SK-N-SH (cell line): ENCODE measurements at regions not wholly inside any gene's neighbourhood (a gene's known extent, or its start where the extent isn't known, plus 50 kb on each side); places are given as distances from the start of the nearest gene placed in this dataset.

ENCODE experiments used
- CTCF ChIA-PET: fragments of 300-600, 350-600 bp; formaldehyde crosslinking; extraction: SDS; loops from one replicate; lab custom pipeline; 2021; lab: Yijun Ruan, JAX
- POLR2A ChIA-PET: fragments of 350-600 bp; sonication (Branson Sonifier 250); formaldehyde crosslinking; extraction: SDS; loops from one replicate; lab custom pipeline; 2020; ENCODE audit warnings: antibody characterized with exemption, inconsistent platforms; lab: Yijun Ruan, JAX
- DNase-seq: peaks from one replicate; pipeline ENCODE4 v3.0.0; 2012
- H2AFZ ChIP-seq: fragments of 200-600 bp; sonication (generic); 2 replicates; pipeline ENCODE4 v1.8.1; 2016; ENCODE audit warnings: antibody characterized with exemption, mild to moderate bottlenecking, low read depth
- H3F3A ChIP-seq: fragments of 200-600 bp; sonication (generic); replicated peaks from 2 replicates; pipeline ENCODE3; 2016; ENCODE audit warnings: antibody characterized with exemption, mild to moderate bottlenecking; ENCODE audit not compliant: insufficient read depth
- H3K27ac ChIP-seq, 2 experiments: fragments of 200-500 bp in 1 of 2; fragments of 200-600 bp in 1 of 2; sonication (Bioruptor generic) in 1 of 2; sonication (generic), shearing (Covaris generic) in 1 of 2; 2 replicates each; pipeline versions ENCODE4 v1.5.1 to v1.6.1; 2014 to 2016; ENCODE audit warnings: low read depth in 2 of 2, inconsistent platforms in 1 of 2, low read length in 1 of 2, mild to moderate bottlenecking in 1 of 2, mixed read lengths in 1 of 2
- H3K27me3 ChIP-seq: fragments of 200-600 bp; sonication (generic), shearing (Covaris generic); 2 replicates; pipeline ENCODE4 v1.6.1; 2016; ENCODE audit warnings: mixed run types; ENCODE audit not compliant: insufficient read depth
- H3K36me3 ChIP-seq, 2 experiments: fragments of 200-500 bp in 1 of 2; fragments of 200-600 bp in 1 of 2; sonication (Bioruptor generic) in 1 of 2; sonication (generic) in 1 of 2; replicated peaks in 1 of 2; 2 replicates each; pipeline versions ENCODE3 to v1.5.1; 2014 to 2016; ENCODE audit warnings: low read length in 1 of 2, mild to moderate bottlenecking in 1 of 2; ENCODE audit not compliant: insufficient read depth in 2 of 2, control insufficient read depth in 1 of 2
- H3K4me1 ChIP-seq, 2 experiments: fragments of 200-500 bp in 1 of 2; fragments of 200-600 bp in 1 of 2; sonication (Bioruptor generic) in 1 of 2; sonication (generic), shearing (Covaris generic) in 1 of 2; 2 replicates each; pipeline versions ENCODE4 v1.5.1 to v1.6.1; 2014 to 2016; ENCODE audit warnings: low read depth in 1 of 2, low read length in 1 of 2, mixed run types in 1 of 2; ENCODE audit not compliant: insufficient read depth in 2 of 2, control insufficient read depth in 1 of 2
- H3K4me2 ChIP-seq: fragments of 200-600 bp; sonication (generic), shearing (Covaris generic); 2 replicates; pipeline ENCODE4 v1.6.1; 2017; ENCODE audit warnings: mixed run types
- H3K4me3 ChIP-seq, 2 experiments: fragments of 200-500 bp in 1 of 2; fragments of 200-600 bp in 1 of 2; sonication (Bioruptor generic) in 1 of 2; sonication (generic), shearing (Covaris generic) in 1 of 2; 2 replicates each; pipeline versions ENCODE4 v1.5.1 to v1.8.1; 2014 to 2016; ENCODE audit warnings: low read depth in 2 of 2, inconsistent platforms in 1 of 2, low read length in 1 of 2, mild to moderate bottlenecking in 1 of 2, mixed read lengths in 1 of 2, moderate library complexity in 1 of 2
- H3K79me2 ChIP-seq: fragments of 200-600 bp; sonication (generic); 2 replicates; pipeline ENCODE4 v1.8.1; 2017; ENCODE audit warnings: mild to moderate bottlenecking; ENCODE audit not compliant: insufficient read depth
- H3K9ac ChIP-seq: fragments of 200-600 bp; sonication (generic); 2 replicates; pipeline ENCODE4 v1.6.1; 2017; ENCODE audit warnings: mixed run types
- H3K9me2 ChIP-seq: fragments of 200-600 bp; sonication (generic); 2 replicates; pipeline ENCODE4 v1.6.1; 2017; ENCODE audit warnings: mixed run types
- H3K9me3 ChIP-seq: fragments of 200-600 bp; sonication (generic); 2 replicates; pipeline ENCODE4 v1.6.1; 2017; ENCODE audit warnings: mixed run types, mild to moderate bottlenecking, moderate library complexity
- H4K20me1 ChIP-seq: fragments of 200-600 bp; sonication (generic); 2 replicates; pipeline ENCODE4 v1.6.1; 2017; ENCODE audit warnings: mild to moderate bottlenecking, mixed run types; ENCODE audit not compliant: insufficient read depth
- FOSL2 ChIP-seq: IDR thresholded peaks from 2 replicates; pipeline ENCODE4 v1.4.0; 2012; ENCODE audit warnings: low read depth, mild to moderate bottlenecking, moderate library complexity, borderline replicate concordance
- FOXM1 ChIP-seq: IDR thresholded peaks from 2 replicates; pipeline ENCODE4 v1.4.0; 2012; ENCODE audit warnings: low read depth, mild to moderate bottlenecking
- JUND ChIP-seq: IDR thresholded peaks from 2 replicates; pipeline ENCODE4 v1.4.0; 2012
- MEF2A ChIP-seq: IDR thresholded peaks from 2 replicates; pipeline ENCODE4 v1.4.0; 2012; ENCODE audit warnings: low read depth, borderline replicate concordance
- NRF1 ChIP-seq: IDR thresholded peaks from 2 replicates; pipeline ENCODE4 v1.6.1; 2012; ENCODE audit warnings: low read depth, mild to moderate bottlenecking, low read length
- RCOR1 ChIP-seq: fragments of 150-350 bp; IDR thresholded peaks from 2 replicates; pipeline ENCODE4 v1.6.1; 2017; ENCODE audit warnings: antibody characterized with exemption, low read length
- TEAD4 ChIP-seq: IDR thresholded peaks from 2 replicates; pipeline ENCODE4 v1.4.0; 2012; ENCODE audit warnings: mild to moderate bottlenecking, borderline replicate concordance; ENCODE audit not compliant: insufficient read depth
- WGBS: methylation state at CpG from one replicate; pipeline ENCODE4 v1.1.6; 2017; ENCODE audit warnings: low lambda C conversion rate; 5-methylcytosine and 5-hydroxymethylcytosine counted together
- TF ChIP-seq, protein P1 (sequence below): IDR thresholded peaks from 2 replicates; pipeline ENCODE4 v1.4.0; 2012; ENCODE audit warnings: low read depth, borderline replicate concordance
- TF ChIP-seq, protein P2 (sequence below): fragments of 150-350 bp; IDR thresholded peaks from 2 replicates; pipeline ENCODE4 v1.6.1; 2016; ENCODE audit warnings: mild to moderate bottlenecking, low read depth, low read length
- TF ChIP-seq, protein P3 (sequence below): IDR thresholded peaks from 2 replicates; pipeline ENCODE4; 2012
- TF ChIP-seq, protein P4 (sequence below): IDR thresholded peaks from 2 replicates; pipeline ENCODE4 v1.4.0; 2012; ENCODE audit warnings: low read depth, borderline replicate concordance
- TF ChIP-seq, protein P5 (sequence below): IDR thresholded peaks from 2 replicates; pipeline ENCODE4 v1.6.1; 2012; ENCODE audit warnings: mild to moderate bottlenecking, low read depth, low read length, moderate library complexity

DNA sequence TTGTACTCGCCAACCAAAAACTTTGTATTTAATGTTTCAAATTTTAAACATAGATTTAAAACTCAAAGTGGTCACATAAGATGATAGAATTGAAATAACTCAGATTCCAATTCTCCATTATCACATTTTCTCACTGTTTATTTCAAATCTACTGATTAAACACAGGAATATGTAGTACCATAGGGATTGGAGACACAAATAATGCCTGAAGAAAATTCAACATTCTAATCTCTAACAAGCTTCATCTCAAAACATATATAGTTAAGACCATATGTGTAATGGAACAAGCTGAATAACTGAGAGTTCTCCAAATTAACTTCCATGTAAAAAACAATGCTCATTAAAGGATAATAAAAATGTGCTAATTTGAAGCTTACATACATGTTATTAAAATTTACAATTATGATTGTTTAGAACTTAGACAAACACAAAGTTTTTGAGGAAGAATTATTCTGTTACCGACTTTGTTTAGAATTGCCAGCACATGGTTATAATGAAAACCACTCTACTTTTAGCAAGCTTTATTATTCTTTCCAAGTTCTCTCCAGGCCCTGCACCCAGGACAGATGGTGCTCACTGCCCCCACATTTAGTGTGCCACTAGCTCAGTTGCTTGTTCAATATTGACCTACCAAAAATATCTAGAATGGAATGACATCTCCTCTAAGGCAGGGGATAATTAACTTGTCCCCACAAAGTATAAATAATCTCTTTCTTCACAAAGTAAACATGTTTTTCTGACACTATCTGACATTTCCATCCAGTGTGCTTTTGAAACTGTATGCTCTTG, 467.2 kb downstream of the TTLL7 start:
- TF ChIP-seq, protein P1, sequence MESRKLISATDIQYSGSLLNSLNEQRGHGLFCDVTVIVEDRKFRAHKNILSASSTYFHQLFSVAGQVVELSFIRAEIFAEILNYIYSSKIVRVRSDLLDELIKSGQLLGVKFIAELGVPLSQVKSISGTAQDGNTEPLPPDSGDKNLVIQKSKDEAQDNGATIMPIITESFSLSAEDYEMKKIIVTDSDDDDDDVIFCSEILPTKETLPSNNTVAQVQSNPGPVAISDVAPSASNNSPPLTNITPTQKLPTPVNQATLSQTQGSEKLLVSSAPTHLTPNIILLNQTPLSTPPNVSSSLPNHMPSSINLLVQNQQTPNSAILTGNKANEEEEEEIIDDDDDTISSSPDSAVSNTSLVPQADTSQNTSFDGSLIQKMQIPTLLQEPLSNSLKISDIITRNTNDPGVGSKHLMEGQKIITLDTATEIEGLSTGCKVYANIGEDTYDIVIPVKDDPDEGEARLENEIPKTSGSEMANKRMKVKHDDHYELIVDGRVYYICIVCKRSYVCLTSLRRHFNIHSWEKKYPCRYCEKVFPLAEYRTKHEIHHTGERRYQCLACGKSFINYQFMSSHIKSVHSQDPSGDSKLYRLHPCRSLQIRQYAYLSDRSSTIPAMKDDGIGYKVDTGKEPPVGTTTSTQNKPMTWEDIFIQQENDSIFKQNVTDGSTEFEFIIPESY = no peak
- TF ChIP-seq TEAD4 (no peak), NRF1 (no peak), MEF2A (no peak), FOXM1 (no peak)
- TF ChIP-seq, protein P2, sequence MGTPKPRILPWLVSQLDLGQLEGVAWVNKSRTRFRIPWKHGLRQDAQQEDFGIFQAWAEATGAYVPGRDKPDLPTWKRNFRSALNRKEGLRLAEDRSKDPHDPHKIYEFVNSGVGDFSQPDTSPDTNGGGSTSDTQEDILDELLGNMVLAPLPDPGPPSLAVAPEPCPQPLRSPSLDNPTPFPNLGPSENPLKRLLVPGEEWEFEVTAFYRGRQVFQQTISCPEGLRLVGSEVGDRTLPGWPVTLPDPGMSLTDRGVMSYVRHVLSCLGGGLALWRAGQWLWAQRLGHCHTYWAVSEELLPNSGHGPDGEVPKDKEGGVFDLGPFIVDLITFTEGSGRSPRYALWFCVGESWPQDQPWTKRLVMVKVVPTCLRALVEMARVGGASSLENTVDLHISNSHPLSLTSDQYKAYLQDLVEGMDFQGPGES = no peak
- TF ChIP-seq, protein P3, sequence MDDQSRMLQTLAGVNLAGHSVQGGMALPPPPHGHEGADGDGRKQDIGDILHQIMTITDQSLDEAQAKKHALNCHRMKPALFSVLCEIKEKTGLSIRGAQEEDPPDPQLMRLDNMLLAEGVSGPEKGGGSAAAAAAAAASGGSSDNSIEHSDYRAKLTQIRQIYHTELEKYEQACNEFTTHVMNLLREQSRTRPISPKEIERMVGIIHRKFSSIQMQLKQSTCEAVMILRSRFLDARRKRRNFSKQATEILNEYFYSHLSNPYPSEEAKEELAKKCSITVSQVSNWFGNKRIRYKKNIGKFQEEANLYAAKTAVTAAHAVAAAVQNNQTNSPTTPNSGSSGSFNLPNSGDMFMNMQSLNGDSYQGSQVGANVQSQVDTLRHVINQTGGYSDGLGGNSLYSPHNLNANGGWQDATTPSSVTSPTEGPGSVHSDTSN = no peak
- H3K9ac ChIP-seq = no peak overlapping the region
- WGBS = 51% methylated on average over 2 of the region's 2 CpGs
- H3K27ac ChIP-seq = no peak overlapping the region
- H3K4me2 ChIP-seq = no peak overlapping the region
- no peak for DNase-seq
- H3F3A ChIP-seq = no peaks in the 10 kb centered on the region
- no peak overlapping the region for H3K4me3 ChIP-seq
- no peak overlapping the region for H2AFZ ChIP-seq
- H4K20me1 ChIP-seq = no peaks in the 10 kb centered on the region
- H3K36me3 ChIP-seq = no peaks in the 10 kb centered on the region
- ChIA-PET CTCF (interaction anchor here (1.0 kb wide), 1 partner anchor 15 kb away, joined by 3 read pairs; no protein-coding TSS in a partner anchor), POLR2A (no interaction called here)
- H3K9me3 ChIP-seq = no peaks in the 10 kb centered on the region
- H3K9me2 ChIP-seq = no peaks in the 10 kb centered on the region
- no peaks in the 10 kb centered on the region for H3K4me1 ChIP-seq
- H3K79me2 ChIP-seq = no peaks in the 10 kb centered on the region
- H3K27me3 ChIP-seq = no peaks in the 10 kb centered on the region

DNA sequence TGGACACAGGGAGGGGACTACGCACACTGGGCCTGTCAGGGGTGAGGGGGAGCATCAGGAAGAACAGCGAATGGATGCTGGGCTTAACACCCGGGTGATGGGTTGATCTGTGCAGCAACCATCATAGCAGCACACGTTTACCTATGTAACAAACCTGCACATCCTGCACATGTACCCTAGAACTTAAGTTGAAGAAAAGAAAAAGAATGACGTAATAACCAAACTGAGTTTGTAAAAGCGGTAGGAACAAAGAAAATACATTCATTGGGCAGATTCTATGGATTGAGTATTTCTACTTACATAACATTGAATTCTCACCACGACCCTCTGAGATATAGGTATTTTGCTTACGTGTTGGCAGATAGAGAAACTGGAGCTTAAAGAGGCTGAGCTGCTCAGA, 468.4 kb downstream of the TTLL7 start:
- ChIA-PET CTCF (no interaction called here), POLR2A (no interaction called here)
- Histone ChIP-seq H3K4me2 (no peak overlapping the region), H3K9me2 (no peaks in the 10 kb centered on the region), H3K27ac (no peak overlapping the region), H3K36me3 (no peaks in the 10 kb centered on the region), H3K4me1 (no peaks in the 10 kb centered on the region), H2AFZ (no peak overlapping the region), H4K20me1 (no peaks in the 10 kb centered on the region), H3K27me3 (no peaks in the 10 kb centered on the region), H3K9ac (no peak overlapping the region), H3K9me3 (no peaks in the 10 kb centered on the region), H3F3A (no peaks in the 10 kb centered on the region), H3K79me2 (no peaks in the 10 kb centered on the region), H3K4me3 (no peak overlapping the region)
- WGBS = 50% methylated on average over 8 of the region's 8 CpGs
- DNase-seq = no peak
- TF ChIP-seq, protein P4, sequence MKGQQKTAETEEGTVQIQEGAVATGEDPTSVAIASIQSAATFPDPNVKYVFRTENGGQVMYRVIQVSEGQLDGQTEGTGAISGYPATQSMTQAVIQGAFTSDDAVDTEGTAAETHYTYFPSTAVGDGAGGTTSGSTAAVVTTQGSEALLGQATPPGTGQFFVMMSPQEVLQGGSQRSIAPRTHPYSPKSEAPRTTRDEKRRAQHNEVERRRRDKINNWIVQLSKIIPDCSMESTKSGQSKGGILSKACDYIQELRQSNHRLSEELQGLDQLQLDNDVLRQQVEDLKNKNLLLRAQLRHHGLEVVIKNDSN = no peak
- TF ChIP-seq FOSL2 = no peak
- no peak for TF ChIP-seq JUND
- no peak for TF ChIP-seq RCOR1
- TF ChIP-seq, protein P5, sequence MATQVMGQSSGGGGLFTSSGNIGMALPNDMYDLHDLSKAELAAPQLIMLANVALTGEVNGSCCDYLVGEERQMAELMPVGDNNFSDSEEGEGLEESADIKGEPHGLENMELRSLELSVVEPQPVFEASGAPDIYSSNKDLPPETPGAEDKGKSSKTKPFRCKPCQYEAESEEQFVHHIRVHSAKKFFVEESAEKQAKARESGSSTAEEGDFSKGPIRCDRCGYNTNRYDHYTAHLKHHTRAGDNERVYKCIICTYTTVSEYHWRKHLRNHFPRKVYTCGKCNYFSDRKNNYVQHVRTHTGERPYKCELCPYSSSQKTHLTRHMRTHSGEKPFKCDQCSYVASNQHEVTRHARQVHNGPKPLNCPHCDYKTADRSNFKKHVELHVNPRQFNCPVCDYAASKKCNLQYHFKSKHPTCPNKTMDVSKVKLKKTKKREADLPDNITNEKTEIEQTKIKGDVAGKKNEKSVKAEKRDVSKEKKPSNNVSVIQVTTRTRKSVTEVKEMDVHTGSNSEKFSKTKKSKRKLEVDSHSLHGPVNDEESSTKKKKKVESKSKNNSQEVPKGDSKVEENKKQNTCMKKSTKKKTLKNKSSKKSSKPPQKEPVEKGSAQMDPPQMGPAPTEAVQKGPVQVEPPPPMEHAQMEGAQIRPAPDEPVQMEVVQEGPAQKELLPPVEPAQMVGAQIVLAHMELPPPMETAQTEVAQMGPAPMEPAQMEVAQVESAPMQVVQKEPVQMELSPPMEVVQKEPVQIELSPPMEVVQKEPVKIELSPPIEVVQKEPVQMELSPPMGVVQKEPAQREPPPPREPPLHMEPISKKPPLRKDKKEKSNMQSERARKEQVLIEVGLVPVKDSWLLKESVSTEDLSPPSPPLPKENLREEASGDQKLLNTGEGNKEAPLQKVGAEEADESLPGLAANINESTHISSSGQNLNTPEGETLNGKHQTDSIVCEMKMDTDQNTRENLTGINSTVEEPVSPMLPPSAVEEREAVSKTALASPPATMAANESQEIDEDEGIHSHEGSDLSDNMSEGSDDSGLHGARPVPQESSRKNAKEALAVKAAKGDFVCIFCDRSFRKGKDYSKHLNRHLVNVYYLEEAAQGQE = no peak
- no peak for TF ChIP-seq TEAD4
- no peak for TF ChIP-seq MEF2A
- no peak for TF ChIP-seq FOXM1
